ENCODE measurements at regions not wholly inside any gene's neighbourhood (a gene's known extent, or its start where the extent isn't known, plus 50 kb on each side); places are given as distances from the start of the nearest gene placed in this dataset.

DNA sequence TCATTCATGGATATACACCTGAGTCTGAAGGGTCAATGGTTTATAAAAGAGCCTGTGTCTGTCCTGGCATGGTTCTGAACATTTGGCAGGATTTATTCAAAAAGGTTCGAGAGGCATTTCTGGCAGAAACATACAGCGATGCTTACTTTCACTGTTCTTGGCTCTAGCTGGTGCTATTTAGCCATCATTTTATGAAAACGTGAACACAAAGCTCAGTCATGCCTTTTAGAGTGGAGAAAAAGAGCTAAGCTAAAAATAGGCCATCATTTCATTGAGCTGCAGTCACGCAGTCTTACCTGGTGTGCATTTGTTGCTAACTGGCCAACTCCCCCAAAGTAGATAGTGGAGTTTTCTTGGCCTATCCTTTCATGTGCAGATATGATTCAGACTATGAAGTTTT, 1209.5 kb downstream of the SLC16A7 start:
- 55 to 57% methylated on average over 4 of the region's 4 CpGs for WGBS, 2 donors
- Histone ChIP-seq H3K4me1 (no peaks in the 10 kb centered on the region), H3K4me3 (no peak overlapping the region), H3K36me3 (replicated peaks in 1 of 2; ENCODE audit: insufficient read depth in 1 of 2, low read depth in 2 of 2) (no peaks in the 10 kb centered on the region), H3K27ac (no peak overlapping the region), H3K9me3 (no peaks in the 10 kb centered on the region), H3K27me3 (no peaks in the 10 kb centered on the region)
- no peak for TF ChIP-seq CTCF (IDR thresholded peaks at IDR 0.05)
- TF ChIP-seq POLR2A (IDR thresholded peaks at IDR 0.05), result no peak
- DNase-seq (no peak), ATAC-seq (no peak)
- intact Hi-C loops (cut with DNase I), result no loop called here

- Histone ChIP-seq H3K4me1 (no peaks in the 10 kb centered on the region), H3K27ac (no peak overlapping the region), H3K36me3 (replicated peaks in 1 of 2; ENCODE audit: insufficient read depth in 1 of 2, low read depth in 2 of 2) (no peaks in the 10 kb centered on the region), H3K27me3 (no peaks in the 10 kb centered on the region), H3K4me3 (no peak overlapping the region), H3K9me3 (no peaks in the 10 kb centered on the region)
- intact Hi-C loops (cut with DNase I), result no loop called here
- TF ChIP-seq CTCF (IDR thresholded peaks at IDR 0.05) (no peak), POLR2A (IDR thresholded peaks at IDR 0.05) (no peak)
- WGBS, 2 donors, result 78 to 79% methylated on average over 1 of the region's 1 CpG
- ATAC-seq (no peak), DNase-seq (no peak)
Measured at GRCh38 chr12:60819794-60820193, 1224.0 kb downstream of the SLC16A7 start.

DNA sequence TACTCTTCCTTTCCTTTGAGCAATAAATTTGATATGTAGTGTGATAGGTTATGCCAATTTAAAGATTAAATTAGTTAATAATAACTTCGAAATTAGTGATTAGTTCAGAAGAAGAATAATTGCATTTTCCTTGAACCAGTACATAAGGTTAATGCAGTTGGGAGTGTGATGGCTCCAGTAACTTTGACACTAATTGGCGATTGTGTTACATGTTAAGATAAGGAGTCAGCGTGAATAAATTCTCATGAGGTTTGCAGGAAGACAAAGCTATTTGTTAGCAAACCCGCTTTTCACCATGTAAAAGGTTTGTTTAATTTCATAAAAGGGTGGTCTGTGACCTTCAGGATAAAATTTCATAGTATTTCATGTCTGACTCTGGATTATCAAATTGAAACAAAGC, 1226.8 kb downstream of the SLC16A7 start:
- DNase-seq (no peak), ATAC-seq (no peak)
- H3K4me1 ChIP-seq, result no peaks in the 10 kb centered on the region
- H3K9me3 ChIP-seq, result no peaks in the 10 kb centered on the region
- no peak overlapping the region for H3K27ac ChIP-seq
- no peak for TF ChIP-seq POLR2A (IDR thresholded peaks at IDR 0.05)
- TF ChIP-seq CTCF (IDR thresholded peaks at IDR 0.05), result no peak
- H3K4me3 ChIP-seq, result no peak overlapping the region
- no peaks in the 10 kb centered on the region for H3K27me3 ChIP-seq
- intact Hi-C loops (cut with DNase I), result no loop called here
- 22 to 28% methylated on average over 4 of the region's 4 CpGs for WGBS, 2 donors
- no peaks in the 10 kb centered on the region for H3K36me3 ChIP-seq (replicated peaks in 1 of 2; ENCODE audit: insufficient read depth in 1 of 2, low read depth in 2 of 2)

DNA sequence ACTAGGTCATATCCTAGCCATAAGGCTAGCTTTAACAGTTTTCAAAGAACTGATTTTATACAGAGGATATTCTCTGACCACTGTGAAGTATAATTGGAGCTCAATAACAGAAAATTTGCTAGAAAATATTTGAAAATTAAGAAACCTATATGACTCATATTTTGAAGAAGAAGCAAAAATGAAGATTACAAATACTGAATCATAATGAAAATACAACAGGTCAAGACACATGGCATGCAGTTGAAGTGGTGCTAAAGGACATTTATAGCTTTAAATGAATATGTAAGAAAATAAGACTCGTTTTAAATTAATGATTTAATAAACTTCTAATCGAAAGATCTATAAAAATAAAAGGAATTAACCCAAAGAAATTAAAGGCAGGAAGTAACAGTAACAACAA, 1234.6 kb downstream of the SLC16A7 start:
- no peak overlapping the region for H3K4me3 ChIP-seq
- H3K27ac ChIP-seq, result no peak overlapping the region
- TF ChIP-seq POLR2A (IDR thresholded peaks at IDR 0.05), result no peak
- no peak for TF ChIP-seq CTCF (IDR thresholded peaks at IDR 0.05)
- no peaks in the 10 kb centered on the region for H3K36me3 ChIP-seq (replicated peaks in 1 of 2; ENCODE audit: insufficient read depth in 1 of 2, low read depth in 2 of 2)
- DNase-seq (no peak), ATAC-seq (no peak)
- H3K4me1 ChIP-seq, result no peaks in the 10 kb centered on the region
- no peaks in the 10 kb centered on the region for H3K9me3 ChIP-seq
- H3K27me3 ChIP-seq, result no peaks in the 10 kb centered on the region
- intact Hi-C loops (cut with DNase I), result no loop called here
- WGBS, 2 donors, result 41 to 44% methylated on average over 2 of the region's 2 CpGs

DNA sequence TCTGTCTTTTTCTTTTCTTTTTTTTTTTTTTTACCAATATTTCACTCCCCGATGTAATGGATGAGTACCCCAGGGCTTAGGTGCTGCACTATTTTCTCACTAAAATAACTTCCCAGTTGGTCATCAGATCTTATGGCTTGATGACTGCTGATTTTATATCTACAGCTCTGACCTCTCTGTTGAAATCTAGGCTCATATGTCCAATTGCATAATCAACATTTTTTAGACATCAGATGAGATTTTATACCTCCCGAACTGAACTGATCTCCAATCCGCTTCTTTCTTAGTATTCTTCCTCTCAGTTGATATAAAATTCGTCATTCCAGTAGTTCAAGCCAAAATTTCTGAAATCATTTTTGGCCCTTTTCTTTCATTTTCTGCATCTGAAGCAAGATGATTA, 1236.5 kb downstream of the SLC16A7 start:
- intact Hi-C loops (cut with DNase I), result no loop called here
- no peak for ATAC-seq

More for the DNA sequence above, 1236.5 kb downstream of the SLC16A7 start:
- H3K27me3 ChIP-seq, result no peaks in the 10 kb centered on the region
- TF ChIP-seq POLR2A (IDR thresholded peaks at IDR 0.05), result no peak
- TF ChIP-seq CTCF (IDR thresholded peaks at IDR 0.05), result no peak
- H3K4me1 ChIP-seq, result no peaks in the 10 kb centered on the region
- no peaks in the 10 kb centered on the region for H3K9me3 ChIP-seq
- H3K36me3 ChIP-seq (replicated peaks in 1 of 2; ENCODE audit: insufficient read depth in 1 of 2, low read depth in 2 of 2), result no peaks in the 10 kb centered on the region
- 61 to 79% methylated on average over 4 of the region's 4 CpGs for WGBS, 2 donors
- H3K4me3 ChIP-seq, result no peak overlapping the region
- no peak for DNase-seq
- no peak overlapping the region for H3K27ac ChIP-seq
